GM18517 (cell line): ENCODE measurements at regions not wholly inside any gene's neighbourhood (a gene's known extent, or its start where the extent isn't known, plus 50 kb on each side); places are given as distances from the start of the nearest gene placed in this dataset.

Experiments
- ATAC-seq: cut with Tn5 transposase; IDR thresholded peaks from one replicate; pipeline ENCODE4 v1.9.1; 2021; ENCODE audit warnings: mild to moderate bottlenecking, moderate library complexity; ENCODE audit not compliant: unreplicated experiment

DNA sequence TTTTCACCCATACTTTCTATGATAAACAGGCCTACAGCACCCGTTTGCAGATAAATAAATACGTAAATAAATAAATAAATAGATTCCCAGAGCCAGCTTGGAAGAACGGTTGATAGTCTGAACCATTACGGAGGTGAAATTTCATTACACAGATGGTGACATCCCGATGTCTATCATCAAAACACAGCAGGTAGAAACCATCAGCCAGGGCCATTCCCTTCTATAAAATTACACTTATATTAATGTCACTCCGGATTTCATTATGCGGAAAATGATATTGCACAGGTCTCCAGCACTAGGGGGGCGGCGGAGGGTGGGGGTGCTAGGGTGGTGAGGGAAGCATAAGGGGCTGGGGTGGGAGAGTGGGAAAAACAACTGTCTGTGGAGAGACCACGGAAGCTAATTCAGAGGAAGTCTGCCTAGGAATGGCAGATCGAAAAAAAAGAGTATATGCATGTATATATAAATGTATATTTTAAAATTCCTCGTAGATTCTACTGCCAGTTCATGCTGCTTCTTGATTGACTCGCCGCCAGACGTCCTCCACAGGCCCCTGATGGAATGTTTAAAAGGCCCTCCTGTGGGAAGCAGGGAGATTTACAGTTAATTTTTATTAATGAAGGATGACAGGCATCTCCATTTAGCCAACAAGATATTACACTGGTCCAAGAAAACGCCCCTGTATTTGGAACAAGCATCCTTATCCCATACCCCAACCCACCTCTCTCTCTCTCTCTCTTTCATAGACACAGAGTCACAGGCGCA lies 1906.0 kb upstream of the PIK3C3 start:
- no peak for ATAC-seq

- no peak for ATAC-seq
Observed at GRCh38 chr18:40048253-40048652, 1906.8 kb upstream of the PIK3C3 start.

GRCh38 chr18:40046596-40046995 lies 1908.4 kb upstream of the PIK3C3 start:
- ATAC-seq = no peak

GRCh38 chr18:40041951-40042350 lies 1913.1 kb upstream of the PIK3C3 start:
- ATAC-seq = no peak

GRCh38 chr18:40040574-40040973 lies 1914.5 kb upstream of the PIK3C3 start:
- ATAC-seq = no peak

DNA sequence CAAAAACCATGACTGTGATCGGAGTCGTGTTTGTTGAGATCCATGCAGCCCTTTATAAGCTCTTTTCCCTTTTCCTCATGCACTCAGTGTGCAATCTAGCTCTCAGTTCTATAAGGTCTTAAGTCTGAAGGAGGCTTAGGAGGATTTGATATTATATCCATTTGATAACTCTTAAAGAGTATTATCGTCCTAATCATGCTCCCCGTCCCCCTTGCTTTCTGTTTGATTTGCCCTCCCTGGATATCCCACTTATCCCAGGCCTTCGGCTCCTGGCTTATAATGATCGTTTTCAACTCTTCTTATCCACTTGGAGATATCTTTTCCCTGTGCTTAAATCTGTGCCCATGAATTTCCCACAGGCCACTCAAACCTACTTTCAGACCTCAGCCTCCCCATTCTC lies 1917.7 kb upstream of the PIK3C3 start:
- ATAC-seq = no peak

DNA sequence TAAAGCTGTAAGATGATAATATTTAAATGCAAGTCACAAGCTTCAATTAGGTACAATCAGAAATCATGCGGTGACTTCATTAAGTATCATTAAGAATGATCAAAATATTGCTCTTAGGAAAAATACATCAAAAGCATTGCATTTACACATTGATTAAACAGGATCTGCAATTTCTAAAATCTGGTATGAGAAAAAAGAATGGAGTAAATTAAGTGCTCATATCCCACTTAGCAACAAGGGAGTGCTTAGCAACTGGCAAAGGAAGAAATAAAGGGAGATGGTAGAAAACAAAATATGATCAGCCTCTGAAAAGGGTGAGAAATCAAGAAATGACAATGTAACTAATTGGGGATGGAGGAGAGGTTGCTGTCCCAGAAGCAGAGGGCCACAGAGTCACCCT lies 1918.2 kb upstream of the PIK3C3 start:
- no peak for ATAC-seq

DNA sequence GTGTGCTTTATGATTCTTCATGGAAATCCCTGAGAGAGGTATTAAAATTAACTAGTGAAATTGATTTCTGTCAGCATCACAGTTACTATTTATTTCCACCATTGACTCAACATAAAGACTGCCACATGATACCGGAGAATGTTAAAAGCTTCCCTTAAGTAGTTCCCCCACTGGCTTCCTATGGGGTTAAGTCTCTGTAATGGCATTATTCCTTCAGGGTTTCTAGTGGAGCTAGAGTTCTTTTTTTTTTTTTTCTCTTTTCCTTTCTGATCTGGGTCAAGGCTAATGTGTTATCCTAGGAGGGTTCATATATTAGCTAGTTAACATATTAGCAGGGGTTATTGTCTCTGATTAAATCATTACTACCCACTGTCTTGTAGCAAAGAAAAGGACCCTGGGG lies 1919.1 kb upstream of the PIK3C3 start:
- ATAC-seq = no peak

DNA sequence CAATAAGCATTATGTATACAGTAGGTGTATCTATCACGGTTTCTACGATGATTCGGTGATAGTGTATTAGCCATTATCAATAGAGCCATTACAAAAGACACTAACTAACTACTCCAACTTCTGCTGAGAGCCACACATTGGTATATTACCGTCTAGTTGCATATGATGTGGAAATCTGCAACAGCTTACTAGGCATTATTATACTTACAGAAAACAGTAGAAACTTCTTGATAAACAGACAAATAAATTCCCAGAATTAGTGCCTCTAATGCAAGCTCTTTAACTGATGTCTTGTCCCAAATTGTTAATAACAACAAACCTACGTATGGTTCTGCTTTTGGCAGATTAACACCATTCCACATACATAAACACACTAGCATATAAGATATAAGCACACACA lies 1923.0 kb upstream of the PIK3C3 start:
- ATAC-seq = no peak

- no peak for ATAC-seq
Observed at GRCh38 chr18:40031435-40031834, 1923.6 kb upstream of the PIK3C3 start.

DNA sequence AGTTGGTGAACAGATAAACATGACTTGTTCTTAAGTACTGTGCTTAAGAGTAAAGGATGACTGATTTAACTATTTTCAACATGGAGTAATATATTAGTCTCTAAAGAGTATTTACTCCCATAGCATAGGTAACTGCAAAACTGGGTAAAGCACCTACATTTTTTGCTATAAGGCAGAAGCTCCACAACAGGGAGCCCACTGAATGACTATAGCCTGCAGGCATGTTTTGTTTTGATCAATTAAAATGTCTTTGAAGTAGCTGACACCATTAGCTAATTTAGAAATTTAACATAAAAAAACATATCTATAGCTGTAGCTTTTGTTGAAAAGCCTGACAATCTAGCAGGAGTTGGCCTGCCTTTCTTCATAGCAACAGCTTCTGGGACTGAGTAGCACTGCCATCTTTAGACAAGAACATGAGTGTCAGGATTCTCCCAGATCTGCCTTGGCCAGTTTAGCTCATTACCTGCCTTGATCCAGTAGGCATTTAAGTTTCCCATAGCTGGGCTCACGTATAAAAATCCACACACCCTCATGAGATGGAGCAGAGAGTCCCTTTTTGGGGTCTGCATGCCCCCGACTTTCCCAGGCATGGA lies 1935.1 kb upstream of the PIK3C3 start:
- no peak for ATAC-seq

GRCh38 chr18:40018266-40018665 lies 1936.8 kb upstream of the PIK3C3 start:
- no peak for ATAC-seq

DNA sequence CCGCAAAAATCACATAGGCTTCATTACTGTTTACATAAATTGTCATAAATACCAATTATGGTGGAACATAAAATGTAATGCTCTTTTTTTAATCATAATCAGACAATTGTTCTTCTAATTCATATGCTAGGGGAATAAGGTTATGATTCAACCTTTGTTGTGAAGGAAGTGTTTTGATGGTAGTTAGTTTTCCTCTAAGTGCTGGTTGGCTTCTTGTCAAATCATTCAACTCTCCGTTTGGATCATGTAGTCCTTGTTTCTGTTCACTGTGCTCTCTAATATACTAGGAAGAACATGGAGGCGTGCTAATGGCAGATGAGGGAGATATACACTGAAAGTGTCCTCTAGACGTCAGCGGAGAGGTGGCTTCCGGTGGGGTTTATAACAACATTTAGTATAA lies 1938.0 kb upstream of the PIK3C3 start:
- no peak for ATAC-seq

GRCh38 chr18:40016405-40016804 lies 1938.6 kb upstream of the PIK3C3 start:
- ATAC-seq = no peak

GRCh38 chr18:40013001-40013609 lies 1941.9 kb upstream of the PIK3C3 start:
- ATAC-seq = no peak

DNA sequence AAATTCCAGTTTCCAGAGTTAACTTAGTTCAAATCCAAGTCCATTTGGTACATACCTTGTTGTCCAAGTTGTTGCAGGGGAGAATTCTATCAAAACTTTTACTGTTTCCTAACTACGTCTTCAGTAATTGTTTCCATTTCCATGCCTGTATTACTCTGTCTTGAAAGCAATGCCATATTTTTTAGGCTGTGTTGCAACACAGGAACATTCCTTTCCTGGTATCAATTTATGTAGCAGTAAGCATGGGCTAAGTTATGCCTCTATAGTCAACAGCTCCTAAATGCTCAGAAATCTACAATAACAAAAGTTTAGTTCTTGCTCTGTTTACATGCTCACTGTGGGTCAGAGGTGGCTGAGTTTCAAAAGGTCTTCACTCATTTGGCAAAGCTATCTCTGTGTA lies 1943.8 kb upstream of the PIK3C3 start:
- ATAC-seq = no peak

DNA sequence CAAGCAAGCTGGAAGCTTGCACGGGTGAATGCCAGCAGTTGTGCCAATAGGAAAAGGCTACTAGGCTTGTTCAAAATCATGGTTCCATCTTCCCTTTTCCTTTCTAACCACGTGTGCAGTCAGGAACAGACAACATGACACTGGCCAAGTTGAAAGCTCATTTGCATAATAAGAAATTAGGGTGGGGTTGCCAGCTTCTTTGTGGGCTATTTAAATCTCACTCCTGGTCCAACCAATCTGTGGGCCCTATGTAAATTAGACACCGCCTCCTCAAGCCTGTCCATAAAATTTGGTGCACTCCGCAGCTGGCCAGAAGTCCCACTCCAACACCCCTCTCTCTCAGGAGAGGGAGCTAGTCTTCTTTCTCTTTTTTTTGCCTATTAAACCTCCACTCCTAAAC lies 1948.4 kb upstream of the PIK3C3 start:
- no peak for ATAC-seq

- no peak for ATAC-seq
Observed at GRCh38 chr18:40004246-40004645, 1950.8 kb upstream of the PIK3C3 start.

DNA sequence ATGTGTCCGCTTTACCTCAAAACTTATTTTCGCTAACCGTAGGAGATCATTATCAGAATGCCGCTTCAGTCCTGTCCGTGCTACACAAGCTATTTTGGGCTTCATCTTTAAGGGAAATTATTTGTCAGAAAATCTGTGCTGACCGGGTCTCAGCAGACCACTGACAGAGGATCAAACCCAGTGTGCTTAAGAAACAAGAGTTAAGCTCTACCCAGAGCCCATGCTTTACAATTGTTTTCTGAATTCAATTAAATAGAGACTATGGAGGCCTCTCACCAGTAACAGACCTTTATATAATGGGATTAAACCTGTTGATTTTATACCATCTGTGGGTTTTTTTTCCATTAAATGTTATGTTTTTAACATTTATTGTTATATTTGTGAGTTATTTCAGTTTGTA lies 1956.7 kb upstream of the PIK3C3 start:
- ATAC-seq = no peak

DNA sequence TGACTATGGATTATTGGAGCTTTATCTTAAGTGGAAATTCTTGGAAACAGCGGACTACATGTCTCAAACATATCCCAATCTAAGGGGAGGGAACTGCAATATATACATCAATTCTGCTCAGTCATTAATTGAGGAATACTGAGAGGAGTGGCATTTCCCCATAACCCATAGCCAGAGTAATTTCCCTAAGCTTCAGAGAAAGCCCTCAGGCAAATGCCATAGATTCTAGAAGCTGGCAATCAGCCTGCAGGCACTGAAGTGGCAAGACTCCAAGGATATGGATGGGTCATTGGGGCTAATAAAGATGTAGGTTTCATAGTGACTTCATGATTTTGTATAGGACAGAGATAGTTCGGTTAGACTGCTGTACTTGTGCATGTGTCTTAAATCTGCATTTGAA lies 1960.5 kb upstream of the PIK3C3 start:
- no peak for ATAC-seq

GRCh38 chr18:39991696-39992265 lies 1963.3 kb upstream of the PIK3C3 start:
- ATAC-seq = no peak

DNA sequence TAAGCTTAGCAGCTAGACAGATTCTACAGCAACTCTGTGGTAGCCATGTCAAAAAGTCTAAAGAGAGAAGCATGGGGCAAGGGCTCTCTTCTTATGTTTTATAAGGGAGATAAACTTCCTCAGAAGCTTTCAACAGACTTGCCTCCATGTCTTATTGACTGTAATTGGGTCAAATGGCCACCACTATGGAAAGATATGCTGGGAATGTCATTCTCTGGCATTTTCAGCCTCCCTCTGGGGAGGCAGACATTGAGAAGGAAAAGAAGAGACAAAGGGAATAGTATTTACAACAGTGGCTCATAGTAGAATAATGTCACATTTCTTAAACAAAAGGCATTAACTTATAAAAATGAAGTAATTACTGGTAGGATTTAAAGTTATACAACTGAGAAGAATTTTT lies 1964.5 kb upstream of the PIK3C3 start:
- ATAC-seq = no peak
